ENCODE measurements at regions not wholly inside any gene's neighbourhood (a gene's known extent, or its start where the extent isn't known, plus 50 kb on each side); places are given as distances from the start of the nearest gene placed in this dataset.

- DNase-seq (ENCODE audit: low spot score), result no peak
Measured at GRCh38 chr2:238701341-238702206, 146.3 kb upstream of the TWIST2 start.

GRCh38 chr2:238702276-238703052, 145.4 kb upstream of the TWIST2 start:
- no peak for DNase-seq (ENCODE audit: low spot score)

GRCh38 chr2:238703053-238703415, 144.9 kb upstream of the TWIST2 start:
- DNase-seq (ENCODE audit: low spot score), result no peak

GRCh38 chr2:238703436-238703835, 144.4 kb upstream of the TWIST2 start:
- DNase-seq (ENCODE audit: low spot score), result no peak

GRCh38 chr2:238704471-238705225, 143.2 kb upstream of the TWIST2 start:
- no peak for DNase-seq (ENCODE audit: low spot score)

GRCh38 chr2:238706163-238706562, 141.7 kb upstream of the TWIST2 start:
- no peak for DNase-seq (ENCODE audit: low spot score)

- DNase-seq (ENCODE audit: low spot score), result peak; percentile 11
Measured at GRCh38 chr2:238706673-238707072, 141.2 kb upstream of the TWIST2 start.

- DNase-seq (ENCODE audit: low spot score), result no peak
Measured at GRCh38 chr2:238709325-238710025, 138.4 kb upstream of the TWIST2 start.

GRCh38 chr2:238710032-238710735, 137.7 kb upstream of the TWIST2 start:
- no peak for DNase-seq (ENCODE audit: low spot score)

GRCh38 chr2:238710787-238711186, 137.1 kb upstream of the TWIST2 start:
- DNase-seq (ENCODE audit: low spot score), result no peak

GRCh38 chr2:238711346-238711745, 136.5 kb upstream of the TWIST2 start:
- no peak for DNase-seq (ENCODE audit: low spot score)

GRCh38 chr2:238712011-238712410, 135.9 kb upstream of the TWIST2 start:
- DNase-seq (ENCODE audit: low spot score), result no peak

GRCh38 chr2:238713198-238713826, 134.6 kb upstream of the TWIST2 start:
- DNase-seq (ENCODE audit: low spot score), result no peak

GRCh38 chr2:238714038-238714528, 133.8 kb upstream of the TWIST2 start:
- DNase-seq (ENCODE audit: low spot score), result no peak

GRCh38 chr2:238716171-238716570, 131.7 kb upstream of the TWIST2 start:
- DNase-seq (ENCODE audit: low spot score), result no peak

- DNase-seq (ENCODE audit: low spot score), result no peak
Measured at GRCh38 chr2:238716585-238716984, 131.3 kb upstream of the TWIST2 start.

GRCh38 chr2:238717084-238717483, 130.8 kb upstream of the TWIST2 start:
- no peak for DNase-seq (ENCODE audit: low spot score)

GRCh38 chr2:238719641-238720040, 128.2 kb upstream of the TWIST2 start:
- DNase-seq (ENCODE audit: low spot score), result no peak

- DNase-seq (ENCODE audit: low spot score), result peak; percentile 9
Measured at GRCh38 chr2:238720232-238720672, 127.6 kb upstream of the TWIST2 start.

- DNase-seq (ENCODE audit: low spot score), result no peak
Measured at GRCh38 chr2:238722181-238722580, 125.7 kb upstream of the TWIST2 start.

GRCh38 chr2:238722883-238723282, 125.0 kb upstream of the TWIST2 start:
- no peak for DNase-seq (ENCODE audit: low spot score)
